ENCODE measurements at regions not wholly inside any gene's neighbourhood (a gene's known extent, or its start where the extent isn't known, plus 50 kb on each side); places are given as distances from the start of the nearest gene placed in this dataset.

GRCh38 chr1:55385402-55386018, 170.3 kb upstream of the USP24 start:
- Histone ChIP-seq H3K4me1 (replicated peaks; ENCODE audit: insufficient read depth) (no peaks in the 10 kb centered on the region), H3K79me2 (ENCODE audit: low read depth) (no peaks in the 10 kb centered on the region), H2AFZ (no peak overlapping the region), H3K27me3 (ENCODE audit: insufficient read depth, low read depth) (no peaks in the 10 kb centered on the region), H3K9me2 (ENCODE audit: insufficient read depth) (no peaks in the 10 kb centered on the region), H3K4me2 (no peak overlapping the region), H3F3A (ENCODE audit: insufficient read depth, low read depth) (no peaks in the 10 kb centered on the region), H3K4me3 (no peak overlapping the region), H3K9me3 (ENCODE audit: insufficient read depth, low read depth) (peaks cover 23% of the 10 kb centered on the region; the same call in 1 of the 2 replicates), H3K27ac (no peak overlapping the region), H3K36me3 (ENCODE audit: low read depth) (no peaks in the 10 kb centered on the region), H4K20me1 (ENCODE audit: insufficient read depth) (no peaks in the 10 kb centered on the region)
- BruUV-seq (replicated peaks) = no TSS peak
- CTCF ChIA-PET = no interaction called here
- intact Hi-C loops (cut with micrococcal nuclease; ENCODE audit: unreplicated experiment) = no loop called here
- no peak for DNase-seq
- TF ChIP-seq CTCF (conservative IDR thresholded peaks at IDR 0.05) = no peak
- no peak for TF ChIP-seq EZH2 (IDR thresholded peaks at IDR 0.05; ENCODE audit: low read depth)
- POLR2A ChIA-PET (ENCODE audit: unreplicated experiment) = no interaction called here

GRCh38 chr1:55384637-55385036, 169.5 kb upstream of the USP24 start:
- H2AFZ ChIP-seq = no peak overlapping the region
- BruUV-seq (replicated peaks) = no TSS peak
- no peaks in the 10 kb centered on the region for H3K4me1 ChIP-seq (replicated peaks; ENCODE audit: insufficient read depth)
- intact Hi-C loops (cut with micrococcal nuclease; ENCODE audit: unreplicated experiment) = no loop called here
- no peak overlapping the region for H3K4me2 ChIP-seq
- H3K4me3 ChIP-seq = no peak overlapping the region
- no peaks in the 10 kb centered on the region for H4K20me1 ChIP-seq (ENCODE audit: insufficient read depth)
- POLR2A ChIA-PET (ENCODE audit: unreplicated experiment) = no interaction called here
- peaks cover 17% of the 10 kb centered on the region; the same call in 1 of the 2 replicates for H3K9me3 ChIP-seq (ENCODE audit: insufficient read depth, low read depth)
- no peak overlapping the region for H3K27ac ChIP-seq
- DNase-seq = no peak
- H3K79me2 ChIP-seq (ENCODE audit: low read depth) = no peaks in the 10 kb centered on the region
- TF ChIP-seq EZH2 (IDR thresholded peaks at IDR 0.05; ENCODE audit: low read depth) = no peak
- no peak for TF ChIP-seq CTCF (conservative IDR thresholded peaks at IDR 0.05)
- H3K27me3 ChIP-seq (ENCODE audit: insufficient read depth, low read depth) = no peaks in the 10 kb centered on the region
- H3K36me3 ChIP-seq (ENCODE audit: low read depth) = no peaks in the 10 kb centered on the region
- H3K9me2 ChIP-seq (ENCODE audit: insufficient read depth) = no peaks in the 10 kb centered on the region
- CTCF ChIA-PET = interaction anchor here (0.6 kb wide), 1 partner anchor 205 kb away, joined by 4 read pairs; no protein-coding TSS in a partner anchor
- no peaks in the 10 kb centered on the region for H3F3A ChIP-seq (ENCODE audit: insufficient read depth, low read depth)

- Histone ChIP-seq H3K4me2 (no peak overlapping the region), H3K9me2 (ENCODE audit: insufficient read depth) (no peaks in the 10 kb centered on the region), H3K9me3 (ENCODE audit: insufficient read depth, low read depth) (no peaks in the 10 kb centered on the region), H3K4me1 (replicated peaks; ENCODE audit: insufficient read depth) (no peaks in the 10 kb centered on the region), H3K36me3 (ENCODE audit: low read depth) (no peaks in the 10 kb centered on the region), H3K79me2 (ENCODE audit: low read depth) (no peaks in the 10 kb centered on the region), H3K4me3 (no peak overlapping the region), H4K20me1 (ENCODE audit: insufficient read depth) (no peaks in the 10 kb centered on the region), H3K27ac (no peak overlapping the region), H3F3A (ENCODE audit: insufficient read depth, low read depth) (no peaks in the 10 kb centered on the region), H2AFZ (no peak overlapping the region), H3K27me3 (ENCODE audit: insufficient read depth, low read depth) (no peaks in the 10 kb centered on the region)
- BruUV-seq (replicated peaks) = no TSS peak
- intact Hi-C loops (cut with micrococcal nuclease; ENCODE audit: unreplicated experiment) = no loop called here
- CTCF ChIA-PET = no interaction called here
- no peak for DNase-seq
- POLR2A ChIA-PET (ENCODE audit: unreplicated experiment) = no interaction called here
- no peak for TF ChIP-seq EZH2 (IDR thresholded peaks at IDR 0.05; ENCODE audit: low read depth)
- no peak for TF ChIP-seq CTCF (conservative IDR thresholded peaks at IDR 0.05)
These were observed 167.7 kb upstream of the USP24 start for GRCh38 chr1:55382806-55383305.
